Fibroblast of skin of abdomen (primary cell): ENCODE measurements at regions not wholly inside any gene's neighbourhood (a gene's known extent, or its start where the extent isn't known, plus 50 kb on each side); places are given as distances from the start of the nearest gene placed in this dataset.

Experiments
- DNase-seq: peaks from one replicate; pipeline ENCODE4 v3.0.0-alpha.2; 2013

DNA sequence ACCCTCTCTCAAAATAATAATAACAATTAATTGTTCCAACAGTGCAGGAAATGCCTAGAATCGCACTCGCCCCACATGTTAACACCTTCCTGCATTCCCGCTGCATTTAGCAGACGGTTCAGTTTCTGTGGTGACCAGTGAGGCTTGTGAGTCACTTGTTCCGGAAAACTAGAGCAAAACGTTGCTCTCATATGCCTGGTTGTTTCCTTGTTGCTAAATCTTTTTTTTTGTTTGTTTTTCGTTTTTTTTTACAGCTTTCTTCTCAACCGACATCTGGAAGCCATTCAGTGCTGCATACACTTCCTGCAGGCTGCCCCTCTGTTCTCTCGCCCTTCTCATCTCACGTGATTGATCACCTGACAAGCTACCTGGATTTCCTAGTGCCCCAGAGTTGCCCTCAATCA lies 56.9 kb upstream of the TMPRSS2 start:
- DNase-seq = peak; percentile 86

DNA sequence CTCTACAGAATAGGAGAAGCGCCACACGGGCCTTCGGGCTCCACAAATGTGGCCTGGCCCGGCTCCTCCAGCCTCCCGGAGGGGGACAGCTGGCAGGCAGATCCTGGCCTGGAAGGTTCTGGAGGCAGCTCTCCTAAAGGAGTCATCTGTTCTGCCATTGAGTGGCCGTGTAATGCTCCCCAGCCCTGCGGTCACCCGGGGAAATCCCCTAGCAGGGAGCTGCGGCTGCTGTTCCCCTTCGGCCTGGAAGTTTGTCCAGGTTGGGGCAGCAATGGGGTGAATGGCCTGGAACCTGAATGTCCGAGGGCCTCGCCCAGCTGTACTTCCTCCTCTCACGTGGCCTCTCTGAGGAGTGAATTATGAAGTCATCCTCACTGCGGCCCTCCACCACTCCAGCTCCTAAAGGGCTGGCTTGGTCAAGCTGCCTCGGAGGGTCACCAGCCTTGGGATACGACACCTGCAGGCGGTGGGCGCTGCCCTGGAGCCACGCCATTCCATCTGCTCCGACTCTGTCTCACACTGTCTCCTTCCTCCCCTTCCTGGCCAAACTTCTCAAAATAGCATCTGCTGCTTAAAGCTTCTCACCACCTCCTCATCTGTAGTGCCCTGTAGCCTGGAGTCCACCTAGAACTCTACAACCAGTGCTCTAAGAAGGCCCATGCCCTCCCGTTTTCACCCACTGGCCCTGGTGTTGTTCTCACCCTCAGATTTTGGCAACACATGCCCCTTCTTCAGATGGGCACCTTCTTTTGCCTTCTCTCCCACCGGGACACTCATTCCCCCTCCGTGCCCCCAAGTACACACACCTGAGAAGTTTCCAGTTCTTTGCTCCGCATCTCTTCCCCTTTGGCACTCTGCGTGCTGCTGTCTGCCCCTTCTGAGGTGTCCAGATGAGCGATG lies 54.4 kb upstream of the TMPRSS2 start:
- peak; percentile 33 for DNase-seq

DNA sequence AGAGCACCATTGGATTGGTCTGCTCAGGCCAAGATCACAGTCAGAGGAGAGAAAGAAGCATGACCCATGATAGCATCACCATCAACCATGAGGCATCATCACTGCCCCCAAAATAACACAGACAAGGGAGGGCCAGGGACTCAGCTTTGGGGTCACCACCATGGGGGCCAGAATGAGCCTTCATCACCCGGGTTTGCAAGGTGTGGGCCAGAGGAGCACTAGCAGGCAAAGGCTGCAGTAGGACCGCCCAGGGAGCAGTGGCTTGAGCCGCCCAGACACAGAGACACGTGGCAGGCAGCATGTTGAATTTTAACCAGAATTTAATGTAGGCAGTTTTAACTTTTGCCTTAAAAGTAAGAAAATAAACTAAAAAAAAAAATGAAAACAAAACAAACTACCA lies 53.7 kb upstream of the TMPRSS2 start:
- no peak for DNase-seq

DNA sequence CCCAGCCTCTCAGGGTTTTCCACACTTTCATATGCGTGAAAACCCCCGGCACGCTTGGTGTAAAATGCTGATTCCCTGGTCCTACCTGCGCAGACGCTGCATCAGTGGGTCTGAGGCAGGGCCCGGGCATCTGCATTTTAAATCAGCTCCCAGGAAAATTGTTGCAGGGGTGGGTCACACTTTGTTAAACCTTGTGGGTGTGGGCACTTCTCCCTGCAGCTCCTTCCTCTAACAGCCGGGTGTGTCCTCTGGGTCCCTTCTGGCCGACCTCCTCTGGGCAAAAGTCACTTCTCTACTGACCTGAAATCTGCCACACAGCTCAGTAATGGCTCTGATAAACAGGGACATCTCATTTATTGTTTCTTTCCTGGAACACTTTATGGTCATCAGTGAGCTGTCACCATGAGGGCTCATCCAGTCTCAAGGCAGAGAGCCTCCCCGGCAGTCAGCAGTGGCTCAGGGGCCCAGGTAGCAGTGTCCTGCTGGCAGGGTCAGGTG lies 52.8 kb upstream of the TMPRSS2 start:
- no peak for DNase-seq

DNA sequence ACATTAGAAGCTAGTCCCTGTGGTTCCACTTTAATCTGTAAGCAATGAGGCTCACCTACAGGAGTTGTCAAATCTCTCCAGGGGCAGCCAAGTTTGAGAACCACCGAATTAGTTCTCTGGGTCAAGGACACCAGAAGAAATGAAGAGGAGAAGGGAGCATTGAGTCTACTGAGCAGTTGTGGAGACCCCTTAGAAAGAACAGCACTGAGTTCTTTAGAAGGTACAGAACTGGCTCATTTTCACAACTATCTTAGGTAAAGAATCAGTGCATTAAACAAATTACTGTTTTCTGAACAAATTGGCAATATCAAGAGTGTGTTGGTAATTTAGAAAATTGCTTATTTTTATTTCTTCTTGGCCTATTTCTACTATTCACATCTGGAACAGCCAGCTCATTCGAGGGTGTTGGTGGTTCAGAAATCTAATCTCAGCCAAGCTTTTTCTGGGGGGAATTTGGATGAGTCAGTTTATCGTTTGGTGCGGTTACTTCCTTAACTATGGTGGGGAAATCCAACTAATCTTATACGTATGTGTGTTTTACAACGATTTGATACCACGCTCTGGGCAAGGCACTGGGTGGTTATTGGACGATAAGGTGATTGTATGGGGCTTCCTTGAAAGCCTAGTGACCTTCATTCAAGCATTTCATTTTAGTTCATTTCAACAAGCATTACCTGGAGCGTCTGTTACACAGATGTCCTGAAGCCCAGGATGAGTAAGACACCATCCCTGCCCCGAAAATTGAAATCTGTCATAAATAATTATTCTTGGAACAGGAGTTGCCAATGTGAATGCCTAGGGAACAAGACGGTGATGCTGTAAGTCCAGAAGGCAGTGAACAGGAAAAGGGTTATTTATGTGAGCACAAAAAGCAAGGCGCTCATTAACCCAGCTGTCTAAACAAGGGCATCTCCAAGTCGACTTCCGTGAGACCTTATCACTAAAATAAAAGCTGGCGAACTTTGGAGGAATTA lies 52.0 kb upstream of the TMPRSS2 start:
- DNase-seq = peak; percentile 87

GRCh38 chr21:41558842-41559241 lies 50.9 kb upstream of the TMPRSS2 start:
- no peak for DNase-seq

- no peak for DNase-seq
These were observed 49.9 kb upstream of the TMPRSS2 start for GRCh38 chr21:41557884-41558283.
